ENCODE measurements at regions not wholly inside any gene's neighbourhood (a gene's known extent, or its start where the extent isn't known, plus 50 kb on each side); places are given as distances from the start of the nearest gene placed in this dataset.

DNA sequence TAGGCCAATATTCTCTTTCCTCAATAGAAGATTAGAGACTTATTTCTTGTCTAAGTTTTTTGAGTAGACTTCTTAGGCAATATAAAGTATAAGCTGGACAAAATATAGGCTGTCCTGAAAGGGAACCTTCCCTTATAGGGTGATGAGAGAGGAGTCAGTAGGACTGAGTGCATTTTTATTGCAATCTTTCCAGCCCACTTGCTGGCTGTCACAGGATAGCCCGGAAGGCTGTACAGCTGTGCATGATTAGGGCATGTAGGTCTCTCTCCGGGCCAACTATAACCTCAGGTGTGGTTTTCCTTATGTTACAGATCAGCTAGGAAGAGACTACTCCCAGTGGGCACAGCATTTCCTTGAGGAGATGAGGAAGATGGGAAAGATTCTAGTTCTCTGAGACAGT lies 159.8 kb upstream of the MEF2C start:
- Histone ChIP-seq H2BK12ac (ENCODE audit: low read depth, low read length) (no peak overlapping the region), H2BK15ac (ENCODE audit: low read length) (no peak overlapping the region), H2AFZ (ENCODE audit: low read length) (no peak overlapping the region), H3K9ac (replicated peaks in 1 of 4; ENCODE audit: extremely low read depth in 1 of 4, low read depth in 3 of 4, low read length in 3 of 4) (no peak overlapping the region), H3K79me1 (ENCODE audit: low read depth, low read length) (no peaks in the 10 kb centered on the region), H3K23ac (ENCODE audit: insufficient read length) (no peak overlapping the region), H3K36me3 (ENCODE audit: control insufficient read depth in 2 of 4, insufficient read depth in 4 of 4, low read length in 3 of 4) (no peaks in the 10 kb centered on the region), H3K27me3 (replicated peaks in 1 of 4; ENCODE audit: control insufficient read depth in 3 of 4, extremely low read depth in 1 of 4, insufficient read depth in 3 of 4, low read length in 3 of 4) (no peaks in the 10 kb centered on the region), H4K91ac (replicated peaks; ENCODE audit: insufficient read length, low read length) (no peak overlapping the region), H3K27ac (ENCODE audit: low read depth, low read length) (no peak overlapping the region), H3K79me2 (ENCODE audit: control insufficient read depth in 1 of 2, insufficient read depth in 2 of 2, low read length in 2 of 2) (no peaks in the 10 kb centered on the region), H4K5ac (ENCODE audit: insufficient read length, low read depth, low read length) (no peak overlapping the region), H2AK5ac (ENCODE audit: low read depth, low read length) (no peak overlapping the region), H4K20me1 (replicated peaks in 1 of 2; ENCODE audit: control insufficient read depth in 1 of 2, insufficient read depth in 2 of 2, low read length in 2 of 2) (no peaks in the 10 kb centered on the region), H3K4me1 (replicated peaks in 1 of 4; ENCODE audit: control insufficient read depth in 3 of 4, insufficient read depth in 4 of 4, low read length in 3 of 4) (peaks cover 0 to 5% (median 2%) of the 10 kb centered on the region in 4 experiments; a peak in 3 of 7 replicates), H3K4me3 (ENCODE audit: extremely low read depth in 1 of 4, insufficient read depth in 2 of 4, low read depth in 3 of 4, low read length in 4 of 4) (no peak overlapping the region), H3K4me2 (ENCODE audit: insufficient read depth in 1 of 2, low read depth in 2 of 2, low read length in 2 of 2) (no peak overlapping the region), H2BK20ac (ENCODE audit: low read length) (no peak overlapping the region), H3K56ac (replicated peaks; ENCODE audit: insufficient read length, low read depth, low read length) (no peak overlapping the region), H3K18ac (ENCODE audit: extremely low read depth, low read length) (no peak overlapping the region), H2BK5ac (ENCODE audit: low read depth, low read length) (no peak overlapping the region), H3K23me2 (ENCODE audit: low read depth, low read length) (no peaks in the 10 kb centered on the region), H3K9me3 (ENCODE audit: insufficient read depth in 2 of 2, low read depth in 1 of 2, low read length in 1 of 2) (no peaks in the 10 kb centered on the region), H3K4ac (replicated peaks; ENCODE audit: insufficient read length, low read depth, low read length) (no peak overlapping the region), H3K14ac (ENCODE audit: insufficient read length) (no peak overlapping the region), H2BK120ac (replicated peaks; ENCODE audit: low read depth, low read length) (no peak overlapping the region), H4K8ac (ENCODE audit: extremely low read depth, insufficient read depth, low read length) (no peak overlapping the region)
- ChIA-PET CTCF (ENCODE audit: partially characterized antibody) (no interaction called here), POLR2A (ENCODE audit: partially characterized antibody) (no interaction called here)
- FAIRE-seq (no peak), DNase-seq (ENCODE audit: low read depth in 1 of 2, low spot score in 2 of 2) (no peak)
- TF ChIP-seq CREB1 (IDR thresholded peaks at IDR 0.05) = no peak
- no peak for TF ChIP-seq GTF2F1 (IDR thresholded peaks at IDR 0.05; ENCODE audit: borderline replicate concordance, low read depth, low read length)
- WGBS, 2 experiments (ENCODE audit: extremely low coverage in 1 of 2, insufficient coverage in 1 of 2, insufficient read length in 1 of 2, insufficient replicate concordance in 2 of 2, low coverage in 1 of 2, low lambda C conversion rate in 2 of 2, missing lambda C conversion rate in 1 of 2) = 94% methylated on average over 2 of the region's 2 CpGs; no CpG with 5 or more reads in 1 of the 2 experiments
